Smooth muscle cell of the brain vasculature (primary cell): ENCODE measurements at regions not wholly inside any gene's neighbourhood (a gene's known extent, or its start where the extent isn't known, plus 50 kb on each side); places are given as distances from the start of the nearest gene placed in this dataset.
"Not testable (repeated sequence)": the region's sequence is repeated elsewhere in the genome, so short reads cannot be mapped to it uniquely, and the experiment has no call there.

ENCODE experiments used
- DNase-seq: peaks from one replicate; pipeline ENCODE4 v3.0.0-alpha.2; 2012; ENCODE audit warnings: low read depth, low spot score

DNA sequence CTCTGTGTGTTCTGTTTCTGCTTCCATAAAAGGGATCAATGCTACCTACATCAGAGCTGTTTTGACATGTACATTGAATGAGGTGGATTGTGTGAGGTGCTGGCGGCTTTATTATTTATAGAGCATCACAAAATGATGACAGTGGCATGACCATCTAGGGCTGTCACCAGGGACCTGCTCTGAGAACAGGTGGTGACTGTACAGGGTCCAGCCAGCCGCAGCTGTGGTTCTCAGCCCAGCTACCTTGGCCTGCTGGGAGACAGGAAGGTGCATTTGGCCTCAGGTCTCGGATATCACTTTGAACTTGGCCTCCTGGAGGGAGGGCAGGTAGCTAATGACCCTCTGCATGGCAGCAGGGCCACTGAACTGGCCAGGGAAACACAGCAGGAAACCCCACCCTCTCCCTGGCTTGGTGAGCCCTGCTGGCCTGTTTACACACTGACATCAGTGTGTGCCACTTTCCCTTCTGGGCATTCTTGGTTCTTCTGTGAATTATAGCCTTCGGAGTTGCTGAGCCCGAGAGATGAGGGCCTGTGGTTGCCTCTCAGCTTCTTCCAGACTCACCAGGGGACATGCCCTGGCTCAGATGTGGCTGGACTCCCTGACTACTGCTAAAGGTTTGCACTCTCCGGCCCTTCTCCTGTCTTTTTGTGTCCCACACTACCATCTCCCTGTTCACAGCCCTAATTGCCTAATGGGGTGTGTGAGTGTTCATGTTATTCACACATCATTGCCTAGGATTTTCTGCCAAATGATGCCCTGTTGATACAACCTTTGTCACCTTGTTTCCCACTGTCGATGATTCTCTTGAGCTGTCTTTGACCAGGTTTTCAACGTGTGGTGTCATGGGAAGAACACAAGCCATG is 109.2 kb upstream of the RAB12 start:
- DNase-seq: no peak

DNA sequence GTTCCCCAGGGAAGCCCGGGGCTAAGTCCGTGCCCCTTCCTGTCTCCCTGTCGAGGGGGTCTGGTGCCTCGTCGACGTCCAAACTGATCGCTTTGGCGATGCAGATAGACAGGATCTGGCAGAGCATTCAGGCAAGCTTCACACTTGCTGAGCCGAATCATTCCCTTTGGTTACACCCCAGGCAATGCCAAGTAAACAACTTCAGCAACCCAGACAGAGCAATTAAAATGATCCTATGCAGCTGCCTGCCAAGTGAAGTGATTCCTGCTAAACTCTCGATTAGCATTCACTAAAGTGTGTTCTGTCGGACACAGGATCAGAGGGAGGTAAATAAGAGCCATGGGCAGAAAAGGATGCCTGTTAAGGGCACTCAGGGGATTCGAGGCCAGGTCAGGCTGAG is 108.2 kb upstream of the RAB12 start:
- DNase-seq: no peak

DNA sequence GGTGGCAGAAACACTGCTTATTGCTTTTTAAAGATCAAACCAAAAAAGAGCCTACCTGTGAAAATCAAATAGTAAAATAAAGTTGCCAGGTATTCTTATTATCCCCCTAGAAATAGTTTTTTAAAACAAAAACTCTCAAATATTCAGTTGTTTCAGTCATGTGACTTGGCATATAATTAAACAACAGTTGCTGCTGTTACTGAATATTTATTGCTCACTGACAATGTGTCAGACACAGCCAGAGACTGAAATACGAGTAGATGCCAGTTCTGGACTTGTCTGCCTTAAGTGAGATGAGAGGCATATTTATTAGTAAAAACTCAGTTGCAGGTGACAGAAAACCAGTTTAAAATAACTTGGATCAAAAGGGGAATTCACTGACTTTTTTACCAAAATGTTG is 106.0 kb upstream of the RAB12 start:
- DNase-seq: no peak

DNA sequence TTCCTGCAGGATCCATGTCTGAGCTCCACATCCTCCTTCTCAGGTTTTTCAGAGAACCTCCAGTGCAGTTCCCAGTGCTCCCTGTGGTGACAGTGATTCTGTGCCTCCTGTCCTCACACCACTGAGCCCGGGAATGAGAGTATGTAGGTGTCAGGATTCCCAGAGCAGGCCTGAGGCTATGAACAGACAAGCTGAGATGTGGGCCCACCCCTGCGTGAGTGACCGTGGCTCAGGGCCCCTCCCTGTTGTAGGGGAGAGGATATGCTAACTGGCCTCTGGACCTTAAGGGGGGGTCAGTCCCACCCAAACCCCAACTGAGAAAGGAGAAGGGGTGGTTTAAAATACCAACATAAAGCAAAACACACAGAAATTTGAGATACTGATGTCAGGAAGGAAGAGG is 104.8 kb upstream of the RAB12 start:
- no peak for DNase-seq

DNA sequence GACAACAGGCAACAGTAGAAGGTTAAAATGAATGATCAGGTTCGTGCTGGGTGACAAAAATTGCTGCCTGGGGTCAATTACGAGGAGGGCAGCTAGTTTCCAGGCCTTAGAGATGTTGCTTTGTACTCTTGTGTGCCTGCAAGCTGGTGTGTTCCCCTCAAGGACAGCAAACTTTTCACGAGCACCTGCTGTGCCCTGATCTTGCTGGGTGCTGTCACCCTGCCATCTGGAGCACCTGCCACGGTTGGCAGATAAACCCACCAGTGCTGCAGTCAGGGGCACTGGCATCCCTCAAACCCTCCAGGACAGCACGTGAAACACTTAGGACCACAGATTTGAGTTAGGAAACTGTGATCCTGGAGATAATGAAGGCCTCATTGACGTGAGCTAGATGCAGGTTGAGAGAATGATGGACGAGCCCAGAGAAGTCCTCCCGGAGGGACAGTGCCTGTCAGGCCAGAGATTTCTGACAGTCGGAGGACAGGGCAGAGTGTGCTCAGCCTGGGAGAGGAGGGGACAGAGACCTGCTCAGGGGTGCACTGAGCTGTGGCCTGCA is 104.3 kb upstream of the RAB12 start:
- DNase-seq: no peak

DNA sequence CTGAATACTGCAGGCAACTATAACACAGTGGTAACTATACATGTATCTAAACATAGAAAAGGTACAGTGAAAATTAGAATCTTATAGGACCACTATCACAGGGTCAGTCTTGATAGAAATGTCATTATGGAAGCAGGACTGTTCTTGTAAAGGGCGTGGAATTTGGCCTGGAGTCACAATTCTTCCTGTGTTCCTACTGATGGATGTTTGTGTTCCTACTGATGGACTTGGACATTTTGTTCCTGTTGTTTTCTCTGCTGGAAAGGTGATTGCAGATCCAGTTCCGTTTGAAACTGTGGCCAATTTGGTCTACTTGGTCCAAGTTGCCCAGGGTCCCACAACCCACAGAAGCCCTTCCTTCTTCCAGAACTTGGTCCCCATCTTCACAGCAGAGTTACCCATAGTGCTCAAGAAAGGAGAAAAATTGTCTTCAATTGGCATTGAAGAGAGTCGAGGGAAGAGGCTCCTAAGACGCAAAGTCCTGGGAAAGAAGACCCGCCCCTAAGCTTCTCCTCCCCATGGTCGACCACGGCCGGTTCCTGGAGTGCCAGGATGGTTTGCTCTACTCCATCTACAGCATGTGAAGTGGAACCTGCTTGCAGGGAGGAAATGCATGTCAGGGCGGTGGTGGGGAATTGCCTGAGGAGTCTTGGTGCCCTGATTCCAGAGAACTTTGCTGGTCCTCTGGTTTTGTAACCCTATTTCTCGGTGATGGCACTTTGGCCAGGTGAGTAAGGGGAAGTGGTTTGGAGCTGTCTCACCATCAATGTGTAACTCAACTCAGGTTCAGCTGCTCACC is 102.8 kb upstream of the RAB12 start:
- DNase-seq: no peak

DNA sequence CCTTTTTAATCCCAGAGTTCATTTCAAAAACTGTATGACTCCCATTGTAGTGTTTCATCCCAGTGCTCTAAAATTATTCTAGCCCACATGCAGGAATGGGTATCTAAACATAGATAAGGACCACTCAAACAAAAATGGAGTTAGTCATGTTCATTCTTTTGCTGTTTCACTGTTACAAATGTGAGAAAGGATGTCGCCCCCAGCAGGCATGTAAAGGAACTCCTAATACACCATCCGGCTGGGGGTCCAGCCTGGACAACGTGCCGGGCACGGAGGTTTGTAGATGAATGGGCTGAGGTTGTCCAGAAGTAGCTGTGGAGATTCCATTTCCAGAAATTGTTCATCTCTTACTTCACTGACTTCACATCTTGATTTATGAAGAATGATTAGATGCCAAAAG is 101.9 kb upstream of the RAB12 start:
- no peak for DNase-seq

DNA sequence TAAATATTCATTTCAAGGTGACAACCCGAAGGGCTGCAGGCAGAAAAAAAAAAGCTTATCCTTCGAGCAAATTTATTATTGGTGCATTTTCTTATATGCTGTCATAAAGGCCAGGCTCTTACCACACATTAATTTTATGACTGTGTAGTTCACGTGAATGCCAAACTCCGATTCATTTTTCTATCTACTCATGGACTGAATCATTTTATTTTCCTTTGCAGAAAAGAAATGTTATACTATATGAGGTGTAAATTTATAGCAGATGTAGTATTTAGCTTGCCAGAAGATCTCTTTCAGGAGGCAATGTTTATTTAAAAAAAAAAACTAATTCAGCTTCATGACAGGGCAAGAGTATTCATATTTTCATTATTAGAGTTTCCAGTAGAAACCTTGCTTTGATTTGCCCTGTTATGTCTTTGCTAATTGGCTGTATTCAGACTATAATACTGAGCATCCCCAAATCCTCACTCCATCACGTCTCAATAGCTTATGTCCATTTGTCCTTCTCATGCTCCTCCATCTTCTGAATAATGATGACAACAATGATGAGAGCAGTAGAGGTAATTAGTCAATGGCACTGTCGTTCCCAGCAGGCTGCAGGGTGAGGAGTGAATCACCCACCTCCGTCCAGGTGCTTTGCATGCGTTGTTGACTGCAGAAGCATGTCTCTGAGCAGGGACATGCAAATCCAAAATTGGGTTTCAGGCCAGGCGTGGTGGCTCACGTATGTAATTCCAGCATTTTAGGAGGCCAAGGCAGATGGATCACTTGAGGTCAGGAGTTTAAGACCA is 101.1 kb upstream of the RAB12 start:
- DNase-seq: no peak

DNA sequence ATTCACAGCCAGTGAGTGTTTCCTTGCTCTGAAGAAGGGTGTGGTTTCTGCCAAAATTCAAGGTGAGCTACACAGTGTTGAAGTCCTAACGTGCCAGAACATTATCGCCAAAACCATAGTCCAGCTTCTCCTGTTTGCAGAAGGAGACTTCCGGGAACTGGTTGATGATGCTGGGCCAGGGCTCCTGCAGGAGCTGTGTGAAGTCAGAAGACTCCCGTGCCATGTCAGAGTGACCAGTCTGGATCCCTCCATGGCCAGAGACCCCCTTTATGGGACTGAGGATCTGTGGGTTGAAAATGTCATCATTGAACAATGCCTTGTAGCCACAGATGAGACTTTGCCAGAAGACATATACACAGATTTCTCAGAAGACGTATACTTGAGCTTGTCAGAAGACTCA is 96.0 kb upstream of the RAB12 start:
- DNase-seq: no peak

DNA sequence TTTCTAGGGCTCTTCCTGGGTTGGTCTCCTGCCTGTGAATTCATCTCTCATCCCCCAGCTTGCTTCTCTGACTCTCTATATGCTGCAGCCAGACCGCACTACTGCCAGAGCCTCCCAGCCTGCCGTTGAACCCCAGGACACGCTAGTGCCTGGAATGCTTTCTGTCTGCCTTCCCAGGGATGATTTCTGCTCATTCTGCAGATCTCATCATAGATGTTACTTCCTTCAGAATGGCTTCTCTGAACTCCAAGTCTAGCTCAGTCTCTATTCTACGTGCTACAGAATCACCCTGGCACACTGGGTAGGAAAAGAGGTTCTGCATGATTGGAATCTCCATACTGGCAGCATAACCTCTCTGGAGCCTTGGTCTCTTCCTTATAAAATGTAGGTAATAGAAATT is 94.8 kb upstream of the RAB12 start:
- no peak for DNase-seq

DNA sequence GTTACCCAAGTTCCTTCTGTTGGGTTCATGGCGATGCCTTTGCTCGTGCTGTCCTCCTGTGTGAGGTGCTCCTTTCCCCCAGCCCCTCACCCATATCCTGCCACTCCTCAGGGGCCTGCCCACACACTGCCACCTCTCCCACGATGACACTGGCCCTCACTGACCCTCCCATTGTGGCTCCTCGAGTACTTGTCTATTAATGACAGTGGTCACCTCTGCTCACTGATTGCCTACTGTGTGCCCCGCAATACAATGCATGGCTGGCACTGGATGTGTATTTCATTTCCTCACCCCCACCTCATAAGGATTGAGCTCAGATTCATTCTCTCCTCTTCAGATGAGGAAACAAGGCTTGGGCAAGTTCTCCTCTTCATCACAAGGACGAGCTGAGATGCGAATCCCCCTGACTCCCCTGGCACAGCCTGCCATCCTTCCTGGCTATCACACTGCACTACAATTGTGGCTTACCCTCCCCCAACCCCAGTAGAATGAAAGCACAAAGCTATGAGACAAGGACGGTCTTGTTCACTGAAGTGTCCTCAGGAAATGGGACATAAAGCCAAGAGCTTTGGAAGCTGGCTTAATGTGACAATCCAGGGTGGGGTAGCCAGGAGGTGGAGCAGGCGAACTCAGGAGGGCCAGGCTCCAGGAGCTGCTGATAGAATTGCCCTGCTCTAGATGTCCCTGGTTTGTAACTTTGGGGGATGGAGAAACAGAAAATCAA is 93.9 kb upstream of the RAB12 start:
- no peak for DNase-seq

DNA sequence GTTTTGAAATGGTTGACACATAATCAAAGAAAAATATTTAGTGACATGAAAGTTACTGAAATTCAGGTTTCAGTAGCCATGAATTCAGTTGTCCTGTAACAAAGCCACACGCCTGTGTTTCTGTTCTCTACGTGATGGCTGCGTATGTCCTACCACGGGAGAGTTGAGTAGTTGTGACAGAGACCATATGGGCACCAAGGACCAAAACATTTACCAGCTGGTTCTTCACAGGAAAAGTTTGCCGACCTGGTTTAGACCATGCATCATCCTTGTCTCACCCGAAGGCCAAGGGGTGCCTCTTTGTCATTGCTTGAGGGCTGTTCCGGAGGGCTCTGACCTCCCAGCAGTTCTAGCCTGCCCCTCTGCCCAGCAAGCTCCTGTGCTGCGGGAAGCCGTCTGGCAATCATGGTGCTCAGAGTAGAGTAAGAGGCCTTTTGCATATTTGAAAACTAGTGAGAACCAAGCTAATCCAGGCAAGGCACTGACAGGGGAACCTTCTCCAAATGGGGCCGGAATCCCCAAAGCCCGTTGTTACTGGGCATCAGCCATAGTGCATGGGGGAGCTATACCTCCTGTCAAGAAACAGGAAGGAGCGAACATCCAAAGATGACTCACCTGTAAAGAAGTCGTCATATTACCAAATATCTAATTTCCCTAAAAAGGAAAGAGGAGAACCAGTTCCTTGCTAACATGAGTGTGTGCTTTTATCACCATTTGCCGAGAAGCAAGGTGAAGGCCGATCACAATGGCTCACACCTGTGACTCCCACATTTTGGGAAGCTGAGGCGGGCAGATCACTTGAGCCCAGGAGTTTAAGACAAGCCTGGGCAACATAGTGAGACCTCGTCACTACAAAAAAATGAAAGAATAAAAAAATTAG is 92.6 kb upstream of the RAB12 start:
- DNase-seq: no peak

DNA sequence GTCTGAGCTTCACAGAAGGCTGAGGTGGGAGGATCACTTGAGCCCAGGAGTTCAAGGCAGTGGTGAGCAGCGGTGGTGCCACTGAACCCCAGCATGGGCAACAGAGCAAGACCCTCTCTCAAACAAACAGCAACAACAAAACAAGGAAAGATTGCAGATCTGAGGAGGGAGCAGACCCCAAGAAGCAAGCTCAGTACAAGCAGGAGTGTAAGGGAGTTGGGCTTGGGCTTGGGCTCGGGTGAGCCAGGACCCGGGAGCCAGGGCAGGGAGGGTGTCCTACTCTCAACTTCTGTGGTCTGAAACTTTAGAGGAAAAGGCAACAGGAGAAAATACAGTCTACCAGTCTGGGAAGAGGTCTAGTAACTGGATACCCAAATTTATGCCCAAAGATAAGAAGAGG is 92.0 kb upstream of the RAB12 start:
- DNase-seq: no peak

DNA sequence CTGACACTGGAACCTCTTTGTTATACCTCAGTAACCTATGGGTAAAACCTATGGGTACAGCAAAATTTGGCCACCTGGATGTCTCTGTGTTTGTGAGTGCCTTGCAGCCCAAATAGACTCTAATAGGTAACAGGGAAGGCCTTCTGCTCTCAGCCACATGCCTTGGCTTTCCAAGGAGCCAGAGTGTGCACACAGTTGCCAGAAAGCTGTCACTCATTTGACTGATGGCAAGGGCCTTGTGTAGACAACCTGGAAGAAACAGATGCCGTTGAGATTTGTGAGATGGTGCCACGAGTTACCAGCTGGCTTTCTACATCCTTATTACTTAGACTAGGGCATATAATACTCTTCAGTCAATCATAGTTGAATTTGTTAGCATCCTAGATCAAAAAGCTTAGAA is 90.1 kb upstream of the RAB12 start:
- no peak for DNase-seq

DNA sequence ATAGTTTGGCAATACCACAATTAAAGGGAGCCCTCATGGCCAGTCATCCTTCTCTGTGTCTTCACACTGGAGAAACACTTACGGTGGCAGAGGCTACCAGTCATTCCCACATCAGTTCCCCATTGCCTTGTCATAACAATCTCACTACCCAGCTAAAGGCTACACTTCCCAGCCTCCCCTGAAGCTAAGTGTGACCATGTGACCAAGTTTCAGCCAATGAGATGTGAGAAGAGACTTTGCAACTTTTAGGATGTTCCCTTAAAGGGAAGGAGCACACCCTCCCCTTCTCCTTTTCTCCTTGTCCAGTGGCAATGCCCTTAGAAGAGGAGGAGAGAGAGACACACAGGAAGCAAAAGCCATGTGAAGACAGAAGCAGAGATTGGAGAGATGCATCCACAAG is 89.0 kb upstream of the RAB12 start:
- DNase-seq: no peak

DNA sequence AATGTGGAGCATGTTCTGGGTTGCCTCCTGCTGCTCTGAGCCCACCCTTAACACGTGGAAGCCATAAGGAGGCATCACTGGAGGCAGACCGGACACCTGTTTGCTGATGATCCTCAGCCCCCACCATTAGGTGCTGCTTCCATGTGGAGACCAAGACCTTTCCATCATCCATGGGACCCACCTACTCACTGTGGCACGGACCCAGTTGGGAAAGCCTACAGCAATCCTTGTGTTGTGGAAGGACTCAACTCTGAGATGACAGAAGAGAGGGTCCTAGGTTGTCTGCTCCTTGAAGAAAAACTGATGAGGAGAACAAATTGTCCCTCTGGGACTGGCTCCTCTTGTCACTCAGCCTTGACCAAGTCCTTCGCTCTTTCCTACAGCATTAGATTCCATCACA is 86.5 kb upstream of the RAB12 start:
- DNase-seq: no peak

DNA sequence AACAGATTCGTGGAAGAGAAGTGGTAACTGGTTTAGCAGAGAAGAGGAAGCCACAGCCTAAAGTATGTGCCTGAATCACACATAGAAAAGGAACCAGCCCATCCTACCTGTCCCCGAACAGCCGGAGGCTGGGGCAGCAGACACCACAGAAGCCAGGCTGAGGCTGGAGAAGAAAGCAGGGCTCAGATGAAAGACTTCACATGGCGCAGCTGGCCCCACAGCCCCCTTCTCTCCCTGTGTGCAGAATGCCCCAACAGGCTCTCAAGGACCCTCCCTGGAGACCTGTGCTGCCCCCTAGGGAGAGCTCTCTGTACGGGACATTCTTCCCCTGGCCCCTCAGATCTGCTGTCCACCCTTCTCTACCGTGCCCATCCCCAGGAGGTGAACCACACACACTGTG is 83.5 kb upstream of the RAB12 start:
- no peak for DNase-seq

DNA sequence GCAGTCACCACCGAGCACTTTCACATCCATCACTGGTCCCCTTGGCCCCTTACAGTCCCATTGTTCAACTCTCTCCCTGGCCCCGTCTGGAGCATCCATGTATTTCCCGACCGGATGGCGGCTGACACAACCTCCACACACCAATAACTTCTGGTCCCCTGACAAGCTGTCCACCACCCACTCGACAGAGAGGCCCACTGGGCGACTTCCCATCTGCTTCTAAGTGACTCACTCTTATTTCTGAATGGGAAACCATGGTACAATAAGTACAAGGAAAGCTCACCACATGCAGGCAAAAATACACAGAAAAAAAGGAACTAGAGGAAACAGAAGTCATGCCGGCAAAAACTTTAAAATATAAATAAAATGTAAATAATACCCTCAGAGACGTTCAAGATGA is 82.9 kb upstream of the RAB12 start:
- DNase-seq: no peak

DNA sequence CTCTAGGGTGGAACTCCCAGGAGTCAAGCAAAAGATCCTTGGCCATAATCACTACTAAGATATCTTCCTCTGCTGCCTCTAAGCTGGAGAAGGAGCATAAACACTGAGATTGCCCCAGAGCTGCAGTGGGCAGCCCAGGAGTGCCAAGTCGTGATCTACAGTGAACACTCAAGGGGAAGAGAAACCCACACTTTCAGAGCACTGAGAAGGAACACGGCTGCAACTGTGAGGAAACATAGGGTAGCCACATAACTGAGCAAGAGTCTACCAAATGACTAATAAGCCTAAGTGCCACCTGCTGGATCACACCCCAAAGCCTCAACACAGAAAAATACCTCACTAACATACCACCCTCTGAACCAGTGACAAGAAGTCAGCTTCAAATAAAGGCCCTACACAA is 79.6 kb upstream of the RAB12 start:
- no peak for DNase-seq

DNA sequence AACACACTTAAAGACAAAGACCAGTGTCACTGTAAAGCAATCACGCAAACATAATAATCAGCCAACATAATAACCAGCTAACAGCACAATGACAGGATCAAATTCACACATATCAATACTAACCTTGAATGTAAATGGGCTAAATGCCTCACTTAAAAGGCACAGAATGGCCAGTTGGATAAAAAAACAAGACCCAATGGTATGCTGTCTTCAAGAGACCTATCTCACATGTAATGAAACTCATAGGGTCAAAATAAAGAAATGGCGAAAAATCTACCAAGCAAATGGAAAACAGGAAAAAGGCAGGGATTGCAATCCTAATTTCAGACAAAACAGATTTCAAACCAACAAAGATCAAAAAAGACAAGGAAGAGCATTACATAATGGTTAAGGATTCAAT is 78.2 kb upstream of the RAB12 start:
- not testable (repeated sequence) for DNase-seq
